Stomach (tissue), 8 donors: ENCODE measurements at regions not wholly inside any gene's neighbourhood (a gene's known extent, or its start where the extent isn't known, plus 50 kb on each side); places are given as distances from the start of the nearest gene placed in this dataset.

Experiments
- DNase-seq, 2 donors: peaks; one replicate each; pipeline versions ENCODE4 v3.0.0 to v3.0.0-alpha.2; 2013 to 2019
- H3K27ac ChIP-seq, 5 donors: fragments of 200-600 bp in 4 of 5; sonication (generic) in 4 of 5; one replicate each; pipeline ENCODE4 v1.5.1; 2013 to 2019; ENCODE audit warnings: mild to moderate bottlenecking in 1 of 5, moderate library complexity in 1 of 5
- H3K27me3 ChIP-seq, 3 donors: fragments of 200-600 bp; sonication (generic); one replicate each; pipeline ENCODE4 v1.5.1; 2017 to 2019; ENCODE audit warnings: mixed run types in 1 of 3
- H3K36me3 ChIP-seq, 4 donors: fragments of 200-600 bp; sonication (generic); 1 replicate in 3 of 4; 2 replicates in 1 of 4; pipeline ENCODE4 v1.5.1; 2016 to 2019
- H3K4me1 ChIP-seq, 4 donors: fragments of 200-600 bp; sonication (generic); one replicate each; pipeline ENCODE4 v1.5.1; 2016 to 2019
- H3K4me3 ChIP-seq, 4 donors: fragments of 200-600 bp; sonication (generic) in 3 of 4; one replicate each; pipeline ENCODE4 v1.5.1; 2016 to 2019; ENCODE audit warnings: mild to moderate bottlenecking in 1 of 4
- H3K9me3 ChIP-seq, 4 donors: fragments of 200-600 bp; sonication (generic); one replicate each; pipeline ENCODE4 v1.5.1; 2016 to 2019
- CTCF ChIP-seq, 7 experiments: fragments of 450-650 bp in 4 of 7; fragments of 200-600 bp in 3 of 7; sonication (generic) in 3 of 7; IDR thresholded peaks; one replicate each; pipeline ENCODE4 v1.5.1; 2016 to 2019; ENCODE audit warnings: antibody characterized with exemption in 7 of 7, control low read depth in 2 of 7, mild to moderate bottlenecking in 1 of 7
- EP300 ChIP-seq: sonication (generic); formaldehyde crosslinking; IDR thresholded peaks from one replicate; pipeline ENCODE4 v1.6.1; 2017; ENCODE audit warnings: antibody characterized with exemption
- POLR2A ChIP-seq, 4 donors: fragments of 450-650 bp; IDR thresholded peaks; one replicate each; pipeline ENCODE4 v1.6.1; 2016; ENCODE audit warnings: antibody characterized with exemption in 4 of 4, control low read depth in 2 of 4, mild to moderate bottlenecking in 1 of 4, moderate library complexity in 1 of 4
- POLR2AphosphoS5 ChIP-seq, 3 donors: sonication (generic); formaldehyde crosslinking; IDR thresholded peaks; one replicate each; pipeline ENCODE4 v1.6.1; 2016; ENCODE audit warnings: antibody characterized with exemption in 3 of 3
- WGBS, 5 donors: extraction: QIAGEN DNeasy Blood & Tissue Kit in 3 of 5; methylation state at CpG; one replicate each; pipeline versions ENCODE4 v1.1.5 to v1.1.7; 2013 to 2018; 5-methylcytosine and 5-hydroxymethylcytosine counted together
- intact Hi-C: fragments of 100-400 bp; cut with DNase I; formaldehyde crosslinking; loops from one replicate; pipeline ENCODE4 v1.15.1; 2023; ENCODE audit warnings: low total_unique reads
- donor health status: healthy with polysubstance abuse.
- donor health status: Bipolar disorder and iron deficiency.
- donor health status: healthy.

DNA sequence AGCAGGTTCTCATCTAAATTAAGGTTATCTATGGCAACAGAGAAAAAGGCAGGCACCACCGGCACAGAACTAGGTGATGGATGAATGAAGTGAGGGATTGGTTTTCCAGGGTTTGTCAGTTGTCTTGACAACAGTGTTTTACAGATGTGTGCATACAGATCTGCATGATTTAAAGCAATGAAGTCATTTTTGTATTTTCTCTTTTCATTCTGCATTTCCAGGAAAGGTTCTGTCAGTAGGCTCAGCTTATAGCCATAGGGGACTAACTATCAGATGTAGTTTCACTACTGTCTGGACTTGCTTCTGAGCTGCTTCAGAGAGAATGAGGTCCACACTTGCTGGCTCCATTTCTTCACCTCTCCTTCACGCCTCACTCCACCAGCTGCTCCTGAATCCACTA, 98.2 kb upstream of the LMO4 start:
- Histone ChIP-seq H3K36me3 (no peaks in the 10 kb centered on the region), H3K4me1 (peaks cover 0 to 9% (median 5%) of the 10 kb centered on the region in 4 donors), H3K27ac (no peak overlapping the region), H3K9me3 (no peaks in the 10 kb centered on the region), H3K27me3 (no peaks in the 10 kb centered on the region), H3K4me3 (no peak overlapping the region)
- intact Hi-C loops: no loop called here
- TF ChIP-seq CTCF (IDR thresholded peaks at IDR 0.05) (no peak), POLR2AphosphoS5 (IDR thresholded peaks at IDR 0.05) (no peak), POLR2A (IDR thresholded peaks at IDR 0.05) (no peak), EP300 (no peak)
- 69 to 83% (median 75%) methylated on average over 2 of the region's 2 CpGs for WGBS, 5 donors
- DNase-seq: no peak

GRCh38 chr1:87231703-87232367, 96.8 kb upstream of the LMO4 start:
- intact Hi-C loops: no loop called here
- Histone ChIP-seq H3K36me3 (no peaks in the 10 kb centered on the region), H3K9me3 (no peaks in the 10 kb centered on the region), H3K4me1 (no peaks in the 10 kb centered on the region), H3K27me3 (no peaks in the 10 kb centered on the region), H3K4me3 (no peak overlapping the region), H3K27ac (no peak overlapping the region)
- DNase-seq: no peak
- 74 to 87% (median 81%) methylated on average over 8 of the region's 8 CpGs for WGBS, 5 donors
- TF ChIP-seq CTCF (IDR thresholded peaks at IDR 0.05) (no peak), EP300 (no peak), POLR2AphosphoS5 (IDR thresholded peaks at IDR 0.05) (no peak), POLR2A (IDR thresholded peaks at IDR 0.05) (no peak)

DNA sequence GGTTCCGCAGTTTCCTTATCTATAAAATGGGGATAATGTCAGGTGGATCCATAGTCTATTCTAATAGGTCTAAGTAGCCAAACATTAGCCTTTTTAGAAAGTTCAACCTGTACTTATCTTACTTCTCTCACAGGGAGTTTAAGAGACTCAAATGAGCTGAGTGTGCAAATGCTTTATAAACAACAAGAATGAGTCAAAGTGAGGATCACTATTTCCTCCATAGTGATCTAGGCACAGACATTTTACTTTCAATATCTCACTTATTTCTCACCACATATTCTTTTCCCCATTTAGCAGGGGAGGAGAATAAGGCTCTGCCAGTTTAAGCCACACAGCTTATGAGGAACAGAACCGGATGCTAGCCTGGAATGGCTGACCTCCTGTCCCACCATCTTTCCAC, 92.1 kb upstream of the LMO4 start:
- 72 to 85% (median 73%) methylated on average over 2 of the region's 2 CpGs for WGBS, 5 donors

GRCh38 chr1:87239997-87240605, 88.6 kb upstream of the LMO4 start:
- Histone ChIP-seq H3K9me3 (no peaks in the 10 kb centered on the region), H3K27ac (no peak overlapping the region), H3K36me3 (no peaks in the 10 kb centered on the region), H3K4me1 (no peaks in the 10 kb centered on the region), H3K27me3 (no peaks in the 10 kb centered on the region), H3K4me3 (no peak overlapping the region)
- no peak for DNase-seq
- intact Hi-C loops: no loop called here
- WGBS, 5 donors: 91 to 96% (median 94%) methylated on average over 2 of the region's 2 CpGs
- TF ChIP-seq EP300: no peak
- TF ChIP-seq CTCF (IDR thresholded peaks at IDR 0.05): no peak
- no peak for TF ChIP-seq POLR2A (IDR thresholded peaks at IDR 0.05)
- no peak for TF ChIP-seq POLR2AphosphoS5 (IDR thresholded peaks at IDR 0.05)

More for the DNA sequence above, 92.1 kb upstream of the LMO4 start:
- no peaks in the 10 kb centered on the region for H3K27me3 ChIP-seq
- H3K9me3 ChIP-seq: no peaks in the 10 kb centered on the region
- H3K27ac ChIP-seq: no peak overlapping the region
- no peak for TF ChIP-seq EP300
- TF ChIP-seq CTCF (IDR thresholded peaks at IDR 0.05): no peak
- no peak for TF ChIP-seq POLR2AphosphoS5 (IDR thresholded peaks at IDR 0.05)
- TF ChIP-seq POLR2A (IDR thresholded peaks at IDR 0.05): no peak
- intact Hi-C loops: no loop called here
- H3K4me1 ChIP-seq: no peaks in the 10 kb centered on the region
- DNase-seq: no peak
- H3K4me3 ChIP-seq: no peak overlapping the region
- H3K36me3 ChIP-seq: no peaks in the 10 kb centered on the region
